Smooth muscle cell (in vitro differentiated cells): ENCODE measurements at regions not wholly inside any gene's neighbourhood (a gene's known extent, or its start where the extent isn't known, plus 50 kb on each side); places are given as distances from the start of the nearest gene placed in this dataset.

ENCODE experiments used
- DNase-seq: peaks from one replicate; lab custom pipeline; 2025; ENCODE audit not compliant: unreplicated experiment; lab: John Stamatoyannopoulos, UW
- H2AFZ ChIP-seq: fragments of 200-600 bp; sonication (generic); 2 replicates; pipeline ENCODE4 v1.6.0; 2016; ENCODE audit warnings: antibody characterized with exemption, low read depth, mild to moderate bottlenecking
- H3F3A ChIP-seq: fragments of 200-600 bp; sonication (generic); 2 replicates; pipeline ENCODE4 v1.6.0; 2017; ENCODE audit warnings: antibody characterized with exemption, low read depth
- H3K27ac ChIP-seq: fragments of 200-600 bp; sonication (generic); 2 replicates; pipeline ENCODE4 v1.5.1; 2016; ENCODE audit warnings: low read depth, mild to moderate bottlenecking
- H3K27me3 ChIP-seq: fragments of 200-600 bp; sonication (generic); 2 replicates; pipeline ENCODE4 v1.6.1; 2016; ENCODE audit warnings: low read depth, mild to moderate bottlenecking
- H3K36me3 ChIP-seq: fragments of 200-600 bp; sonication (generic); 2 replicates; pipeline ENCODE4 v1.5.1; 2016; ENCODE audit warnings: low read depth
- H3K4me1 ChIP-seq: fragments of 200-600 bp; sonication (generic); 2 replicates; pipeline ENCODE4 v1.5.1; 2016; ENCODE audit warnings: low read depth
- H3K4me2 ChIP-seq: fragments of 200-600 bp; sonication (generic); 2 replicates; pipeline ENCODE4 v1.6.0; 2016; ENCODE audit warnings: mild to moderate bottlenecking
- H3K4me3 ChIP-seq: fragments of 200-600 bp; sonication (generic); 2 replicates; pipeline ENCODE4 v1.5.1; 2016; ENCODE audit warnings: mild to moderate bottlenecking
- H3K79me2 ChIP-seq: fragments of 200-600 bp; sonication (generic); 2 replicates; pipeline ENCODE4 v1.6.0; 2016; ENCODE audit warnings: low read depth, mild to moderate bottlenecking
- H3K9ac ChIP-seq: fragments of 200-600 bp; sonication (generic); 2 replicates; pipeline ENCODE4 v1.6.0; 2016; ENCODE audit warnings: low read depth
- H3K9me3 ChIP-seq: fragments of 200-600 bp; sonication (generic); replicated peaks from 2 replicates; pipeline ENCODE4 v1.5.1; 2016; ENCODE audit warnings: low read depth
- H4K20me1 ChIP-seq: fragments of 200-600 bp; sonication (generic); 2 replicates; pipeline ENCODE4 v1.6.0; 2016; ENCODE audit warnings: low read depth
- CTCF ChIP-seq: fragments of 200-600 bp; sonication (generic); IDR thresholded peaks from 2 replicates; pipeline ENCODE4 v1.5.1; 2017; ENCODE audit warnings: borderline replicate concordance, mild to moderate bottlenecking, antibody characterized with exemption; ENCODE audit not compliant: insufficient read depth, poor library complexity, severe bottlenecking
- WGBS: methylation state at CpG from one replicate; pipeline ENCODE4 v1.1.7; 2016; ENCODE audit warnings: low lambda C conversion rate; 5-methylcytosine and 5-hydroxymethylcytosine counted together

- Histone ChIP-seq H3K4me3 (no peak overlapping the region), H3K79me2 (no peaks in the 10 kb centered on the region), H2AFZ (no peak overlapping the region), H3K27me3 (no peaks in the 10 kb centered on the region), H3K9ac (no peak overlapping the region), H3K4me2 (no peak overlapping the region), H3K27ac (no peak overlapping the region), H3K4me1 (no peaks in the 10 kb centered on the region), H3F3A (no peaks in the 10 kb centered on the region), H3K9me3 (no peaks in the 10 kb centered on the region), H3K36me3 (no peaks in the 10 kb centered on the region), H4K20me1 (no peaks in the 10 kb centered on the region)
- TF ChIP-seq CTCF: no peak
- no peak for DNase-seq
- 54% methylated on average over 8 of the region's 8 CpGs for WGBS
Observed at GRCh38 chr10:10591715-10592341, 425.8 kb upstream of the CELF2 start.

- no peak overlapping the region for H3K27ac ChIP-seq
- H3K4me2 ChIP-seq: no peak overlapping the region
- 97% methylated on average over 2 of the region's 2 CpGs for WGBS
- no peak overlapping the region for H2AFZ ChIP-seq
- H3K4me1 ChIP-seq: no peaks in the 10 kb centered on the region
- no peaks in the 10 kb centered on the region for H3F3A ChIP-seq
- DNase-seq: no peak
- no peaks in the 10 kb centered on the region for H3K27me3 ChIP-seq
- no peak for TF ChIP-seq CTCF
- H3K9me3 ChIP-seq: no peaks in the 10 kb centered on the region
- H3K9ac ChIP-seq: no peak overlapping the region
- H3K4me3 ChIP-seq: no peak overlapping the region
- no peaks in the 10 kb centered on the region for H4K20me1 ChIP-seq
- no peaks in the 10 kb centered on the region for H3K79me2 ChIP-seq
- no peaks in the 10 kb centered on the region for H3K36me3 ChIP-seq
Observed at GRCh38 chr10:10596256-10596655, 421.4 kb upstream of the CELF2 start.

- Histone ChIP-seq H3K4me3 (no peak overlapping the region), H2AFZ (no peak overlapping the region), H4K20me1 (no peaks in the 10 kb centered on the region), H3K4me2 (no peak overlapping the region), H3K79me2 (no peaks in the 10 kb centered on the region), H3K9me3 (no peaks in the 10 kb centered on the region), H3K9ac (no peak overlapping the region), H3K27ac (no peak overlapping the region), H3K4me1 (no peaks in the 10 kb centered on the region), H3K27me3 (no peaks in the 10 kb centered on the region), H3F3A (no peaks in the 10 kb centered on the region), H3K36me3 (no peaks in the 10 kb centered on the region)
- DNase-seq: no peak
- WGBS: 97% methylated on average over 5 of the region's 5 CpGs
- TF ChIP-seq CTCF: no peak
Observed at GRCh38 chr10:10598297-10598696, 419.4 kb upstream of the CELF2 start.

GRCh38 chr10:10600004-10600403 lies 417.7 kb upstream of the CELF2 start:
- H4K20me1 ChIP-seq: no peaks in the 10 kb centered on the region
- no peaks in the 10 kb centered on the region for H3K36me3 ChIP-seq
- H3K79me2 ChIP-seq: no peaks in the 10 kb centered on the region
- H3F3A ChIP-seq: no peaks in the 10 kb centered on the region
- H3K9me3 ChIP-seq: no peaks in the 10 kb centered on the region
- H3K27me3 ChIP-seq: no peaks in the 10 kb centered on the region
- H3K4me3 ChIP-seq: no peak overlapping the region
- H2AFZ ChIP-seq: no peak overlapping the region
- no peaks in the 10 kb centered on the region for H3K4me1 ChIP-seq
- no peak overlapping the region for H3K27ac ChIP-seq
- no peak for TF ChIP-seq CTCF
- 95% methylated on average over 5 of the region's 5 CpGs for WGBS
- H3K4me2 ChIP-seq: no peak overlapping the region
- H3K9ac ChIP-seq: no peak overlapping the region
- no peak for DNase-seq
